Psoas muscle (tissue), 7 donors: ENCODE measurements at regions not wholly inside any gene's neighbourhood (a gene's known extent, or its start where the extent isn't known, plus 50 kb on each side); places are given as distances from the start of the nearest gene placed in this dataset.

Source experiments
- ATAC-seq, 4 donors: fragments of 200-7000 bp; cut with Tn5 transposase; one replicate each; pipeline ENCODE4 v1.9.1; 2020; ENCODE audit warnings: moderate library complexity in 3 of 4, mild to moderate bottlenecking in 2 of 4
- DNase-seq, 2 donors: peaks; one replicate each; pipeline ENCODE4 v3.0.0-alpha.2; 2020
- H3K27ac ChIP-seq: fragments of 200-600 bp; one replicate; pipeline ENCODE4 v1.8.0; 2022
- H3K27me3 ChIP-seq, 3 donors: fragments of 200-600 bp in 1 of 3; one replicate each; pipeline versions ENCODE4 v1.6.1 to v1.8.0; 2013 to 2022; ENCODE audit warnings: low read length in 2 of 3, mild to moderate bottlenecking in 2 of 3, moderate library complexity in 1 of 3; ENCODE audit not compliant: insufficient read depth in 3 of 3
- H3K36me3 ChIP-seq, 2 donors: fragments of 200-600 bp in 1 of 2; one replicate each; pipeline versions ENCODE4 v1.6.1 to v1.8.0; 2013 to 2022; ENCODE audit warnings: low read depth in 1 of 2, mild to moderate bottlenecking in 1 of 2, moderate library complexity in 1 of 2; ENCODE audit not compliant: insufficient read depth in 1 of 2
- H3K4me1 ChIP-seq: fragments of 200-600 bp; one replicate; pipeline ENCODE4 v1.8.0; 2022
- H3K4me3 ChIP-seq: fragments of 200-600 bp; one replicate; pipeline ENCODE4 v1.8.0; 2022; ENCODE audit warnings: mild to moderate bottlenecking
- H3K9me3 ChIP-seq: fragments of 200-600 bp; one replicate; pipeline ENCODE4 v1.8.0; 2022
- WGBS, 3 donors: extraction: QIAGEN DNeasy Blood & Tissue Kit; methylation state at CpG; one replicate each; pipeline versions ENCODE4 v1.1.6 to v1.1.7; 2013; 5-methylcytosine and 5-hydroxymethylcytosine counted together
- intact Hi-C, 2 donors: fragments of 100-400 bp; cut with DNase I; formaldehyde crosslinking; loops; one replicate each; pipeline versions ENCODE4 v1.11.0 to v1.14.2; 2022
- TF ChIP-seq, protein P1 (sequence below): fragments of 200-600 bp; IDR thresholded peaks from one replicate; pipeline ENCODE4 v1.8.0; 2022; ENCODE audit warnings: antibody characterized with exemption
- donor health status: healthy with polysubstance abuse.
- donor health status: DM: no; HTN: no; CAD: no; lungs with moderate emphysema.
- donor health status: Bipolar disorder and iron deficiency.
- donor health status: healthy.
- donor health status: DM: yes; HTN: yes; CAD: no.
- donor health status: DM: no; HTN: no; CAD: no.
- donor health status: DM: yes; HTN: yes; CAD: no.

DNA sequence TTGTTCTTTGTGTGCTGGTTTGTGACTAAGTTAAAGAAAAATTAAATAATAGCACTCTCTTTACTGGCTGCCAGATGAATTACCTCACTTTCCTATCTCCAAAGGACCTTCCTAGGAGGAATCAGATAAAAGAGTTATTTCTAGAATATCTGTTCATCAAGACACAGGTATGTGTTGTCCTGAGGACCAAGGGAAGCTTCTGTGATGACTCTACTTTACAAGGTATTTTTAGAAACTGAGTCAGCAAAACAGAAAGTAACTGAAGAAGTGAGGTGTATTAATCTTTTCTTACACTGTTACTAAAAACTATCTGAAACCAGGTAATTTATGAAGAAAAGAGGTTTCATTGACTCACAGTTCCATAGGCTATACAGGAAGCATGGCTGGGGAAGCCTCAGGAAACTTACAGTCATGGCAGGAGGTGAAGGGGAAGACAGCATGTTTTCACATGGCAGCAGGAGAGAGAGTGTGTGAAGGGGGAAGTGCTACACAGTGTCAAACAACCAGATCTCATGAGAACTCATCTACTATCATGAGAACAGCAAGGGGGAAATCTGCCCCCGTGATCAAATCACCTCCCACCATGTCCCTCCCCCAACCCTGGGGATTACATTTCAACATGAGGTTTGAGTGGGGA, 189.2 kb upstream of the DMAC1 start:
- no peak overlapping the region for H3K27ac ChIP-seq
- no peaks in the 10 kb centered on the region for H3K4me1 ChIP-seq
- DNase-seq (no peak), ATAC-seq (no peak)
- H3K36me3 ChIP-seq, result no peaks in the 10 kb centered on the region
- WGBS, 3 donors, result 53 to 59% (median 53%) methylated on average over 1 of the region's 1 CpG
- H3K4me3 ChIP-seq, result no peak overlapping the region
- H3K9me3 ChIP-seq, result no peaks in the 10 kb centered on the region
- H3K27me3 ChIP-seq, result no peaks in the 10 kb centered on the region
- intact Hi-C loops, result no loop called here
- TF ChIP-seq, protein P1, sequence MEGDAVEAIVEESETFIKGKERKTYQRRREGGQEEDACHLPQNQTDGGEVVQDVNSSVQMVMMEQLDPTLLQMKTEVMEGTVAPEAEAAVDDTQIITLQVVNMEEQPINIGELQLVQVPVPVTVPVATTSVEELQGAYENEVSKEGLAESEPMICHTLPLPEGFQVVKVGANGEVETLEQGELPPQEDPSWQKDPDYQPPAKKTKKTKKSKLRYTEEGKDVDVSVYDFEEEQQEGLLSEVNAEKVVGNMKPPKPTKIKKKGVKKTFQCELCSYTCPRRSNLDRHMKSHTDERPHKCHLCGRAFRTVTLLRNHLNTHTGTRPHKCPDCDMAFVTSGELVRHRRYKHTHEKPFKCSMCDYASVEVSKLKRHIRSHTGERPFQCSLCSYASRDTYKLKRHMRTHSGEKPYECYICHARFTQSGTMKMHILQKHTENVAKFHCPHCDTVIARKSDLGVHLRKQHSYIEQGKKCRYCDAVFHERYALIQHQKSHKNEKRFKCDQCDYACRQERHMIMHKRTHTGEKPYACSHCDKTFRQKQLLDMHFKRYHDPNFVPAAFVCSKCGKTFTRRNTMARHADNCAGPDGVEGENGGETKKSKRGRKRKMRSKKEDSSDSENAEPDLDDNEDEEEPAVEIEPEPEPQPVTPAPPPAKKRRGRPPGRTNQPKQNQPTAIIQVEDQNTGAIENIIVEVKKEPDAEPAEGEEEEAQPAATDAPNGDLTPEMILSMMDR, result no peak

DNA sequence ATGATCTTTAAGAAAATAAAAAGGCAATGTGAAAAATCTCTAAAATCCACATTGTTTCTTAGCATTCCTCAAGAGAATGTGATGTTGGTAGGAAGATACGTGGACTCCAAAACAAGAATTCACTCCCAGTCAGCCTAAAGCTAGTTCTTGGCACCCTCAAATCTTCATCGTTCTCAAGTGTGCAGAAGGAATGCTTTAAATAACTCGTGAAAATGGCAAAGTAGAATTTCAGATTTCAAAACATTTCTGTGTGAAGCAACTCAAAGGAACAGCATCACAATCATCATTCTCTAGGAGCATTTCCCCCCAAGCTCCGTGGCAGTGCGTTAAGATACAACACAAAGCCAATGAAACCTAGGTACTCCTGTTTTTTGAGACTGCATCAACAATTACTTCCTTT, 185.1 kb upstream of the DMAC1 start:
- H3K27me3 ChIP-seq, result no peaks in the 10 kb centered on the region
- intact Hi-C loops, result no loop called here
- 67 to 70% (median 69%) methylated on average over 5 of the region's 5 CpGs for WGBS, 3 donors
- H3K27ac ChIP-seq, result no peak overlapping the region
- TF ChIP-seq, protein P1, result no peak
- no peak overlapping the region for H3K4me3 ChIP-seq
- no peaks in the 10 kb centered on the region for H3K4me1 ChIP-seq
- no peaks in the 10 kb centered on the region for H3K36me3 ChIP-seq
- no peak for DNase-seq
- ATAC-seq, result no peak
- no peaks in the 10 kb centered on the region for H3K9me3 ChIP-seq

DNA sequence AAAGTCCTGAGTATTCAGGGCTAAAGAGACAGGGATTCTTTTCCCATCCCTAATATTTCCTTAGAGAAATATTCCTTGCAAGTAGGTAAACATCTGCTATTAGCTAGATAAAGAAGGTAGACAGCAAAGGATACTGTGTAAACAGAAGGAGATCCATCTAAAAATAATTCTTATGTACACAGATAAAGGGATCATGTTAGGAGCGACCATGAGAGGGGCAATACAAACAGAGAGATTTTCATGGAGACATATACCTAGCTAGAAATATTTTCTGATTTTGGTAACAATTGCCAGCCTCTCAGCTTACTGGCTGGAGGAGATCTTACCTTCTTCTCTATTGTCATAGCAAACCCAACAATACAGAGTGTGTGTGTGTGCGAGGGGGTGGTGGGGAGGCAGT, 184.6 kb upstream of the DMAC1 start:
- TF ChIP-seq, protein P1, result no peak
- no peaks in the 10 kb centered on the region for H3K4me1 ChIP-seq
- WGBS, 3 donors, result 57 to 89% (median 86%) methylated on average over 2 of the region's 2 CpGs

DNA sequence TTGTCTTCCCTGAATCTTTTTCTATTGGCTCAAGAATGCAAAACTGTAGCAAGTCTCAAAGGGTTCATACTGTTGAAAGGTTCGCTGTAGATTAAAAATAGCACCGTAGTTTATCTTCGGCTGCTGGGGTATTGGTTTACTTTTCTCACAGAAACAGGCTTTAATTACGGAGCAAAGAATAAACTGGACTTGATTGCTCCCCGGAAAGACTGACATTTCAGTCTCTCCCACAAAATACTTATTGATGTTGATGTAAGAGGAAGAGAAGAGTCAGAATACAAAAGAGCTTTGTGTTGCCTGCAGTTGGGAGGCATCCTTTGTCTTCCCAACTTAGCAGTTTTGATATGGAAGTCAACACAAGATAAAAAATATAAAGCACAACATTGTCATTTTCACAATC, 183.9 kb upstream of the DMAC1 start:
- Histone ChIP-seq H3K36me3 (no peaks in the 10 kb centered on the region), H3K27ac (no peak overlapping the region), H3K9me3 (no peaks in the 10 kb centered on the region), H3K4me1 (no peaks in the 10 kb centered on the region), H3K27me3 (no peaks in the 10 kb centered on the region), H3K4me3 (no peak overlapping the region)
- 29 to 33% (median 31%) methylated on average over 5 of the region's 5 CpGs for WGBS, 3 donors
- DNase-seq (no peak), ATAC-seq (no peak)
- intact Hi-C loops, result no loop called here
- TF ChIP-seq, protein P1, result no peak

More for the DNA sequence above, 184.6 kb upstream of the DMAC1 start:
- DNase-seq (no peak), ATAC-seq (no peak)
- Histone ChIP-seq H3K27ac (no peak overlapping the region), H3K9me3 (no peaks in the 10 kb centered on the region), H3K27me3 (no peaks in the 10 kb centered on the region), H3K4me3 (no peak overlapping the region), H3K36me3 (no peaks in the 10 kb centered on the region)
- intact Hi-C loops, result no loop called here

DNA sequence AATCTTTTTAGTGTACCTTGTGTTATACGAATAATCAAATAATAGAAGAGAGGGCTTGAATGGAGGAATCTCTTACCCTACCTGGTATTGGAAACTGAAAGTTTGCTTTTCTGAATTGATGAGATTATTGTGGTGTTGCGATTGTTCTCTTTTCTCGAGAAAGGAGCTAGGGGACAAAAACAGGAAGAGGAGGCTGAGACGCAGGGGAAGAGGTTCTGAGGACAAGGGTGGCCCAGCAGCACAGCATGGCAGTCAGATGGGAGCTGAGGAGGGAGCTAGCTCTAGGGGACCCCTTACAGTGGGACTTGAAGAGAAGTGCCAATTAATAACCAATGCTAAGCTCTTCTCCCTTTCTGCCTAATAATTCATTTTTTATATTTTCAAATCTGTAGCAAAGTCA, 183.3 kb upstream of the DMAC1 start:
- intact Hi-C loops, result no loop called here
- Histone ChIP-seq H3K27ac (no peak overlapping the region), H3K4me1 (no peaks in the 10 kb centered on the region), H3K4me3 (no peak overlapping the region), H3K27me3 (no peaks in the 10 kb centered on the region), H3K36me3 (no peaks in the 10 kb centered on the region), H3K9me3 (no peaks in the 10 kb centered on the region)
- WGBS, 3 donors, result 78 to 86% (median 81%) methylated on average over 4 of the region's 4 CpGs
- DNase-seq (no peak), ATAC-seq (no peak)
- TF ChIP-seq, protein P1, result no peak
